Lung (tissue), 11 donors: ENCODE measurements at regions not wholly inside any gene's neighbourhood (a gene's known extent, or its start where the extent isn't known, plus 50 kb on each side); places are given as distances from the start of the nearest gene placed in this dataset.

ENCODE experiments used
- ATAC-seq: fragments of 200-7000 bp; cut with Tn5 transposase; one replicate; pipeline ENCODE4 v1.9.1; 2020; ENCODE audit warnings: moderate number of reproducible peaks; ENCODE audit not compliant: insufficient read depth, low FRiP score
- DNase-seq, 3 donors: peaks; one replicate each; pipeline ENCODE4 v3.0.0-alpha.2; 2013 to 2017
- H3K27ac ChIP-seq, 2 donors: one replicate each; pipeline ENCODE4 v1.5.1; 2013; ENCODE audit warnings: mild to moderate bottlenecking in 2 of 2, moderate library complexity in 2 of 2, control low read depth in 1 of 2, inconsistent platforms in 1 of 2, low read depth in 1 of 2, low read length in 1 of 2
- H3K27me3 ChIP-seq, 3 donors: one replicate each; pipeline ENCODE4 v1.5.1; 2013; ENCODE audit warnings: low read length in 2 of 3; ENCODE audit not compliant: control insufficient read depth in 3 of 3, insufficient read depth in 3 of 3
- H3K36me3 ChIP-seq, 4 donors: one replicate each; pipeline ENCODE4 v1.5.1; 2013; ENCODE audit warnings: low read length in 4 of 4, mild to moderate bottlenecking in 1 of 4, moderate library complexity in 1 of 4; ENCODE audit not compliant: control insufficient read depth in 4 of 4, insufficient read depth in 4 of 4
- H3K4me1 ChIP-seq, 5 donors: one replicate each; pipeline ENCODE4 v1.5.1; 2013; ENCODE audit warnings: low read length in 5 of 5, mild to moderate bottlenecking in 2 of 5, moderate library complexity in 1 of 5; ENCODE audit not compliant: control insufficient read depth in 5 of 5, insufficient read depth in 5 of 5
- H3K4me3 ChIP-seq: one replicate; pipeline ENCODE4 v1.5.1; 2013; ENCODE audit warnings: mild to moderate bottlenecking, control low read depth, moderate library complexity
- H3K9ac ChIP-seq, 2 donors: one replicate each; pipeline ENCODE4 v1.5.1; 2013; ENCODE audit warnings: low read length in 2 of 2, control low read depth in 1 of 2; ENCODE audit not compliant: insufficient read depth in 1 of 2
- H3K9me3 ChIP-seq, 4 donors: one replicate each; pipeline ENCODE4 v1.5.1; 2013; ENCODE audit warnings: low read length in 3 of 4, mild to moderate bottlenecking in 1 of 4, moderate library complexity in 1 of 4; ENCODE audit not compliant: control insufficient read depth in 4 of 4, insufficient read depth in 3 of 4
- CTCF ChIP-seq: IDR thresholded peaks from 2 replicates; pipeline ENCODE4 v1.5.1; 2012; ENCODE audit warnings: mild to moderate bottlenecking; ENCODE audit errors: control extremely low read depth, extremely low read depth
- WGBS, 2 donors: extraction: QIAGEN DNeasy Blood & Tissue Kit; methylation state at CpG; one replicate each; pipeline ENCODE4 v1.1.7; 2013; 5-methylcytosine and 5-hydroxymethylcytosine counted together
- donor health status: control.
- donor health status: control.
- donor health status: Bipolar disorder and iron deficiency.
- donor health status: healthy.
- donor health status: DM: yes; HTN: yes; CAD: no.

DNA sequence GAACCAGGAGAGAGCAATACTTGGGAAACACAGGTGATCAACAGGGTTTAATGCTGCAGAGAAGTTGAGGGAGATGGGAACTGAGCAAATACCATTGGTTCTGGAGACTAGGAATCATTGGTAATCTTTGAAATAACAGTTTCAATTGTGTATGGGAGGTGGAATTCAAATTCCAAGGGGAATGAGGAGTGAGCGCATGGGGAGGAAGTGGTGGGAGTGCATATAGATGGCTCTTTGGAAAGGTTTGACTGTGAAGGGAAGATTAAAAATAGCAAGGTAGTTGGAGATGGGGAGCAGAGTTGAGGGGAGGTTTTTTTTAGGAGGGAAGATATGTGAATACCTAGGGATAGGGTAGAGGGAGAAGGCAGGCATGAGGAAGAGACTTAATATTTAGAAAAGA lies 51.1 kb upstream of the ROPN1 start:
- Histone ChIP-seq H3K9ac (no peak overlapping the region), H3K27ac (no peak overlapping the region), H3K4me3 (no peak overlapping the region), H3K27me3 (no peaks in the 10 kb centered on the region), H3K9me3 (no peaks in the 10 kb centered on the region), H3K4me1 (peaks cover 0 to 13% (median 0%) of the 10 kb centered on the region in 5 donors), H3K36me3 (no peaks in the 10 kb centered on the region)
- ATAC-seq (no peak), DNase-seq (no peak)
- no peak for TF ChIP-seq CTCF
- WGBS, 2 donors = 95 to 96% methylated on average over 1 of the region's 1 CpG

DNA sequence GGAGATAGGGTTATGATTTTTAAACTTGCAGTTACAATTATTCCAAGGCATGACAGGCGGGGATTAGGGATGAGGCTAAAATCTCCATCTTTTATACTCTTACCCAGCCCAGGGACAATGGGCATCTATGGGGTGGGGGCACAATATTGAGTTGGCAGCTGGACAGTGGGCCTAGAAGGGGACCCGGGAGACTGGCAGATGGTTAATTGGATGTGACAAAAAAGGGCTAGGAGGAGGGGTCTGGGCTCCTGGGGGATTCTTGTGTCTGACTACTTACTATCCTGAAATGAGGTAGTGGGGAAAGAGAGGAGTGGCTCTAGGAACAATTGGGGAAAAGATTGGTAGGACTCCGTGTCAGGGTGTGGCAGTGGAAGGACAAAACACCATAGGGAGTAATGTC lies 53.0 kb upstream of the ROPN1 start:
- ATAC-seq = no peak
- DNase-seq = no peak
- no peak overlapping the region for H3K4me3 ChIP-seq
- no peaks in the 10 kb centered on the region for H3K36me3 ChIP-seq
- H3K27ac ChIP-seq = no peak overlapping the region
- TF ChIP-seq CTCF = no peak
- H3K9ac ChIP-seq = no peak overlapping the region
- H3K9me3 ChIP-seq = no peaks in the 10 kb centered on the region
- no peaks in the 10 kb centered on the region for H3K27me3 ChIP-seq
- H3K4me1 ChIP-seq = peaks cover 0 to 13% (median 0%) of the 10 kb centered on the region in 5 donors
- 83 to 93% methylated on average over 3 of the region's 3 CpGs for WGBS, 2 donors

DNA sequence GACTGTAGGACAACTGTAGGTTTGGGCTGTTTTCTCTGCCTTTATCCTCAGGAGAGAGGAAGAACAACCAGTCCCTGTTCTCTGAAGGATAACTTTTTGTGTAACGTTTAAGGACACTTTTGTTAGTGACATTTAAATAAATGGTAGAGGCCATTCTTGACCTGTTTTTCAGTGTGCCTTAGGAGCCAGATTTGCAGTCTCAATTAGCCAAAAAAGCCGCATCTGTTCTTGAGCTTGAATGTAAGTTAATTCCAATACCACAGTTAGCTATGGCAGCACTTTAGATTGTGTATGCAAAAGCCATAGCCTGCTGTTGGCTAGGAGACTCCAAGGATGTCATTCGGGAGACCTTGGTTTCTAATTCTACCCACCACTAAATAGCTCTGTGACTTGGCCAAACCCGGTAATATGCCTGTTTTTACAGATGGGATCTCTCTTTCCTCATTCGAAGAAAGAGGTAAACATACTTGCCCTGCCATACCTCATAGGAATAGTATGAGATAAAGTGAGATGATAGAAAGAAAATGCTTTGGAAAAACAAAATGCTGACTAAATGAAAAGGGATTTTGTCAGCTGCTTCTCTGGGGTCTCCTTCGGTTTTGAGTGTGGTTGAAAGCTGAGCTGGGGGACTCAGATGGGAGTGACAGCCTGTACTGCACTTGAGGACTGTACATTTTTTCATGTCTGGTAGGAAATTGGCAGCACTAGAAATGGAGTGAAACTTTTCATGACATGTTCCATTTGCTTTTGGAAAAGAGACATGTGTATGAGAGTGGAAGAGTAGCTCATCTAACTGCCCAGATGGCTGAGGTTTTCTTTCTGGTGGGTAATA lies 57.3 kb upstream of the ROPN1 start:
- H3K36me3 ChIP-seq = no peaks in the 10 kb centered on the region
- H3K4me1 ChIP-seq = peaks cover 0 to 7% (median 0%) of the 10 kb centered on the region in 5 donors

More for the DNA sequence above, 57.3 kb upstream of the ROPN1 start:
- Histone ChIP-seq H3K27me3 (no peaks in the 10 kb centered on the region), H3K4me3 (no peak overlapping the region), H3K9me3 (no peaks in the 10 kb centered on the region), H3K9ac (no peak overlapping the region), H3K27ac (no peak overlapping the region)
- no peak for TF ChIP-seq CTCF
- WGBS, 2 donors = 79 to 87% methylated on average over 6 of the region's 6 CpGs
- ATAC-seq = no peak
- peak in 2 of 3 donors; percentile 41 to 63 for DNase-seq
